ENCODE measurements at regions not wholly inside any gene's neighbourhood (a gene's known extent, or its start where the extent isn't known, plus 50 kb on each side); places are given as distances from the start of the nearest gene placed in this dataset.

- TF ChIP-seq JUND (IDR thresholded peaks at IDR 0.05; ENCODE audit: low read depth), result no peak
- in situ Hi-C loops (cut with HindIII; ENCODE audit: low pct_unique_long_range_greater_than_20kb, low sequenced_read_pairs), result no loop called here
Observed at GRCh38 chr14:22513066-22513812, 75.8 kb downstream of the DAD1 start.

GRCh38 chr14:22512106-22512814, 76.8 kb downstream of the DAD1 start:
- DNase-seq (ENCODE audit: low read depth in 1 of 2, low spot score in 1 of 2), result no peak
- TF ChIP-seq JUND (IDR thresholded peaks at IDR 0.05; ENCODE audit: low read depth), result no peak
- in situ Hi-C loops (cut with HindIII; ENCODE audit: low pct_unique_long_range_greater_than_20kb, low sequenced_read_pairs), result no loop called here

More at GRCh38 chr14:22513066-22513812, 75.8 kb downstream of the DAD1 start:
- no peak for DNase-seq (ENCODE audit: low read depth in 1 of 2, low spot score in 1 of 2)

GRCh38 chr14:22510527-22511110, 78.4 kb downstream of the DAD1 start:
- in situ Hi-C loops (cut with HindIII; ENCODE audit: low pct_unique_long_range_greater_than_20kb, low sequenced_read_pairs), result no loop called here
- TF ChIP-seq JUND (IDR thresholded peaks at IDR 0.05; ENCODE audit: low read depth), result no peak
- DNase-seq (ENCODE audit: low read depth in 1 of 2, low spot score in 1 of 2), result no peak

- in situ Hi-C loops (cut with HindIII; ENCODE audit: low pct_unique_long_range_greater_than_20kb, low sequenced_read_pairs), result no loop called here
- no peak for DNase-seq (ENCODE audit: low read depth in 1 of 2, low spot score in 1 of 2)
- TF ChIP-seq JUND (IDR thresholded peaks at IDR 0.05; ENCODE audit: low read depth), result no peak
Observed at GRCh38 chr14:22509751-22510300, 79.2 kb downstream of the DAD1 start.

GRCh38 chr14:22509036-22509709, 79.9 kb downstream of the DAD1 start:
- TF ChIP-seq JUND (IDR thresholded peaks at IDR 0.05; ENCODE audit: low read depth), result no peak
- DNase-seq (ENCODE audit: low read depth in 1 of 2, low spot score in 1 of 2), result no peak
- in situ Hi-C loops (cut with HindIII; ENCODE audit: low pct_unique_long_range_greater_than_20kb, low sequenced_read_pairs), result no loop called here

GRCh38 chr14:22508662-22509035, 80.4 kb downstream of the DAD1 start:
- no peak for DNase-seq (ENCODE audit: low read depth in 1 of 2, low spot score in 1 of 2)
- no peak for TF ChIP-seq JUND (IDR thresholded peaks at IDR 0.05; ENCODE audit: low read depth)
- in situ Hi-C loops (cut with HindIII; ENCODE audit: low pct_unique_long_range_greater_than_20kb, low sequenced_read_pairs), result no loop called here

GRCh38 chr14:22508150-22508457, 80.9 kb downstream of the DAD1 start:
- no peak for TF ChIP-seq JUND (IDR thresholded peaks at IDR 0.05; ENCODE audit: low read depth)
- no peak for DNase-seq (ENCODE audit: low read depth in 1 of 2, low spot score in 1 of 2)
- in situ Hi-C loops (cut with HindIII; ENCODE audit: low pct_unique_long_range_greater_than_20kb, low sequenced_read_pairs), result no loop called here

- DNase-seq (ENCODE audit: low read depth in 1 of 2, low spot score in 1 of 2), result no peak
- TF ChIP-seq JUND (IDR thresholded peaks at IDR 0.05; ENCODE audit: low read depth), result no peak
- in situ Hi-C loops (cut with HindIII; ENCODE audit: low pct_unique_long_range_greater_than_20kb, low sequenced_read_pairs), result no loop called here
Observed at GRCh38 chr14:22506778-22507351, 82.2 kb downstream of the DAD1 start.

- TF ChIP-seq JUND (IDR thresholded peaks at IDR 0.05; ENCODE audit: low read depth), result no peak
- in situ Hi-C loops (cut with HindIII; ENCODE audit: low pct_unique_long_range_greater_than_20kb, low sequenced_read_pairs), result no loop called here
- DNase-seq (ENCODE audit: low read depth in 1 of 2, low spot score in 1 of 2), result no peak
Observed at GRCh38 chr14:22506378-22506710, 82.7 kb downstream of the DAD1 start.

GRCh38 chr14:22505697-22506377, 83.2 kb downstream of the DAD1 start:
- TF ChIP-seq JUND (IDR thresholded peaks at IDR 0.05; ENCODE audit: low read depth), result no peak

GRCh38 chr14:22505309-22505696, 83.7 kb downstream of the DAD1 start:
- TF ChIP-seq JUND (IDR thresholded peaks at IDR 0.05; ENCODE audit: low read depth), result no peak
- in situ Hi-C loops (cut with HindIII; ENCODE audit: low pct_unique_long_range_greater_than_20kb, low sequenced_read_pairs), result no loop called here

More at GRCh38 chr14:22505697-22506377, 83.2 kb downstream of the DAD1 start:
- in situ Hi-C loops (cut with HindIII; ENCODE audit: low pct_unique_long_range_greater_than_20kb, low sequenced_read_pairs), result no loop called here
- DNase-seq (ENCODE audit: low read depth in 1 of 2, low spot score in 1 of 2), result no peak

GRCh38 chr14:22502551-22502950, 86.5 kb downstream of the DAD1 start:
- in situ Hi-C loops (cut with HindIII; ENCODE audit: low pct_unique_long_range_greater_than_20kb, low sequenced_read_pairs), result no loop called here
- TF ChIP-seq JUND (IDR thresholded peaks at IDR 0.05; ENCODE audit: low read depth), result no peak
- no peak for DNase-seq (ENCODE audit: low read depth in 1 of 2, low spot score in 1 of 2)

More at GRCh38 chr14:22505309-22505696, 83.7 kb downstream of the DAD1 start:
- DNase-seq (ENCODE audit: low read depth in 1 of 2, low spot score in 1 of 2), result no peak
